WTC11 (cell line): ENCODE measurements at regions not wholly inside any gene's neighbourhood (a gene's known extent, or its start where the extent isn't known, plus 50 kb on each side); places are given as distances from the start of the nearest gene placed in this dataset.

Experiments used
- CBFB ChIP-seq: sonication (generic); formaldehyde crosslinking; IDR thresholded peaks from 2 replicates; pipeline ENCODE4 v1.8.1; 2022; ENCODE audit warnings: mild to moderate bottlenecking, low read depth, missing genetic modification reagents
- ESRRA ChIP-seq: sonication (generic); formaldehyde crosslinking; IDR thresholded peaks from 2 replicates; pipeline ENCODE4 v1.8.1; 2022; ENCODE audit warnings: mild to moderate bottlenecking, missing genetic modification reagents, borderline replicate concordance
- IRF1 ChIP-seq: sonication (generic); formaldehyde crosslinking; IDR thresholded peaks from 2 replicates; pipeline ENCODE4 v1.8.0; 2023; ENCODE audit warnings: missing genetic modification reagents
- IRF2 ChIP-seq: sonication (generic); formaldehyde crosslinking; IDR thresholded peaks from 2 replicates; pipeline ENCODE4 v1.8.0; 2022; ENCODE audit warnings: low read depth, missing genetic modification reagents, borderline replicate concordance
- JUN ChIP-seq: sonication (generic); formaldehyde crosslinking; IDR thresholded peaks from 2 replicates; pipeline ENCODE4 v1.8.0; 2023; ENCODE audit warnings: mild to moderate bottlenecking, missing genetic modification reagents
- MLX ChIP-seq: sonication (generic); formaldehyde crosslinking; IDR thresholded peaks from 2 replicates; pipeline ENCODE4 v1.8.1; 2023; ENCODE audit warnings: mild to moderate bottlenecking, missing genetic modification reagents, moderate library complexity
- PRDM15 ChIP-seq: sonication (generic); formaldehyde crosslinking; IDR thresholded peaks from 2 replicates; pipeline ENCODE4 v1.8.0; 2022; ENCODE audit warnings: missing genetic modification reagents
- ZBTB21 ChIP-seq: sonication (generic); formaldehyde crosslinking; IDR thresholded peaks from 2 replicates; pipeline ENCODE4 v1.8.1; 2023; ENCODE audit warnings: mild to moderate bottlenecking, missing genetic modification reagents, borderline replicate concordance
- ZNF532 ChIP-seq: fragments of 250-450 bp; sonication (Bioruptor Pico); IDR thresholded peaks from 2 replicates; pipeline ENCODE4 v1.9.0; 2021; ENCODE audit warnings: mild to moderate bottlenecking, borderline replicate concordance
- TF ChIP-seq, protein P1 (sequence below): fragments of 200-600 bp; IDR thresholded peaks from 2 replicates; pipeline ENCODE4 v1.8.0; 2022; ENCODE audit warnings: antibody characterized with exemption

- no peak for TF ChIP-seq MLX
- TF ChIP-seq, protein P1, sequence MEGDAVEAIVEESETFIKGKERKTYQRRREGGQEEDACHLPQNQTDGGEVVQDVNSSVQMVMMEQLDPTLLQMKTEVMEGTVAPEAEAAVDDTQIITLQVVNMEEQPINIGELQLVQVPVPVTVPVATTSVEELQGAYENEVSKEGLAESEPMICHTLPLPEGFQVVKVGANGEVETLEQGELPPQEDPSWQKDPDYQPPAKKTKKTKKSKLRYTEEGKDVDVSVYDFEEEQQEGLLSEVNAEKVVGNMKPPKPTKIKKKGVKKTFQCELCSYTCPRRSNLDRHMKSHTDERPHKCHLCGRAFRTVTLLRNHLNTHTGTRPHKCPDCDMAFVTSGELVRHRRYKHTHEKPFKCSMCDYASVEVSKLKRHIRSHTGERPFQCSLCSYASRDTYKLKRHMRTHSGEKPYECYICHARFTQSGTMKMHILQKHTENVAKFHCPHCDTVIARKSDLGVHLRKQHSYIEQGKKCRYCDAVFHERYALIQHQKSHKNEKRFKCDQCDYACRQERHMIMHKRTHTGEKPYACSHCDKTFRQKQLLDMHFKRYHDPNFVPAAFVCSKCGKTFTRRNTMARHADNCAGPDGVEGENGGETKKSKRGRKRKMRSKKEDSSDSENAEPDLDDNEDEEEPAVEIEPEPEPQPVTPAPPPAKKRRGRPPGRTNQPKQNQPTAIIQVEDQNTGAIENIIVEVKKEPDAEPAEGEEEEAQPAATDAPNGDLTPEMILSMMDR, result no peak
- no peak for TF ChIP-seq JUN (CRISPR knock-in tag)
- no peak for TF ChIP-seq CBFB
- no peak for TF ChIP-seq IRF1
- TF ChIP-seq ZNF532 (CRISPR knock-in tag), result no peak
- no peak for TF ChIP-seq ESRRA
- no peak for TF ChIP-seq ZBTB21 (CRISPR knock-in tag)
- no peak for TF ChIP-seq IRF2 (CRISPR knock-in tag)
- no peak for TF ChIP-seq PRDM15 (CRISPR knock-in tag)
Observed at GRCh38 chr10:91080776-91081175, 139.7 kb upstream of the PCGF5 start.
